WTC11 (cell line): ENCODE measurements at regions not wholly inside any gene's neighbourhood (a gene's known extent, or its start where the extent isn't known, plus 50 kb on each side); places are given as distances from the start of the nearest gene placed in this dataset.

Source experiments
- ATAC-seq: fragments of 200-7000 bp; cut with Tn5 transposase; 2 replicates; pipeline ENCODE4 v1.10.0; 2021; ENCODE audit warnings: mild to moderate bottlenecking, moderate library complexity
- CTCF ChIA-PET: fragments of 300-600 bp; sonication (Branson Sonifier 250); formaldehyde crosslinking; loops from one replicate; lab custom pipeline; 2021; ENCODE audit warnings: antibody characterized with exemption; lab: Charles Lee
- POLR2A ChIA-PET: fragments of 350-600 bp; sonication (Branson Sonifier 250); formaldehyde crosslinking; loops from one replicate; lab custom pipeline; 2021; ENCODE audit warnings: antibody characterized with exemption; lab: Charles Lee
- DNase-seq: peaks from one replicate; pipeline ENCODE4 v3.0.0; 2021; ENCODE audit warnings: low spot score
- H3K27ac Mint-ChIP-seq: 2 replicates; pipeline ENCODE4 v1.8.0; 2021; ENCODE audit warnings: mixed read lengths
- H3K27me3 Mint-ChIP-seq: 2 replicates; pipeline ENCODE4 v1.8.0; 2021; ENCODE audit warnings: low read depth, mild to moderate bottlenecking, moderate library complexity, mixed read lengths
- H3K36me3 Mint-ChIP-seq: 2 replicates; pipeline ENCODE4 v1.8.0; 2021; ENCODE audit warnings: mixed read lengths
- H3K4me1 Mint-ChIP-seq: 2 replicates; pipeline ENCODE4 v1.8.0; 2022; ENCODE audit warnings: mixed read lengths
- H3K4me3 Mint-ChIP-seq: 2 replicates; pipeline ENCODE4 v1.8.0; 2021; ENCODE audit warnings: mild to moderate bottlenecking, moderate library complexity, mixed read lengths
- H3K9me3 Mint-ChIP-seq: 2 replicates; pipeline ENCODE4 v1.8.0; 2021; ENCODE audit warnings: mixed read lengths
- CTCF ChIP-seq: fragments of 200-600 bp; IDR thresholded peaks from 2 replicates; pipeline ENCODE4 v1.8.0; 2022; ENCODE audit warnings: antibody characterized with exemption
- E2F4 ChIP-seq: sonication (generic); formaldehyde crosslinking; IDR thresholded peaks from 2 replicates; pipeline ENCODE4 v1.8.1; 2022; ENCODE audit warnings: low read depth, mild to moderate bottlenecking, moderate library complexity, missing genetic modification reagents, borderline replicate concordance
- ELF4 ChIP-seq: sonication (generic); formaldehyde crosslinking; IDR thresholded peaks from 2 replicates; pipeline ENCODE4 v1.8.1; 2022; ENCODE audit warnings: low read depth, mild to moderate bottlenecking, moderate library complexity, missing genetic modification reagents
- ETV6 ChIP-seq: sonication (generic); formaldehyde crosslinking; IDR thresholded peaks from 2 replicates; pipeline ENCODE4 v1.8.1; 2022; ENCODE audit warnings: mild to moderate bottlenecking, missing genetic modification reagents
- FOXJ3 ChIP-seq: sonication (generic); formaldehyde crosslinking; IDR thresholded peaks from 2 replicates; pipeline ENCODE4 v1.9.0; 2021; ENCODE audit warnings: missing genetic modification reagents, mild to moderate bottlenecking, borderline replicate concordance
- MYBL2 ChIP-seq: sonication (generic); formaldehyde crosslinking; IDR thresholded peaks from 2 replicates; pipeline ENCODE4 v1.8.1; 2023; ENCODE audit warnings: mild to moderate bottlenecking, moderate library complexity, missing genetic modification reagents
- NFE2L1 ChIP-seq: sonication (generic); formaldehyde crosslinking; IDR thresholded peaks from 2 replicates; pipeline ENCODE4 v1.8.1; 2023; ENCODE audit warnings: missing genetic modification reagents
- NR3C1 ChIP-seq: sonication (generic); formaldehyde crosslinking; conservative IDR thresholded peaks from 2 replicates; pipeline ENCODE4 v1.8.1; 2023; ENCODE audit warnings: low read depth, mild to moderate bottlenecking, missing genetic modification reagents
- PRRX2 ChIP-seq: fragments of 250-450 bp; sonication (Bioruptor Pico); IDR thresholded peaks from 2 replicates; pipeline ENCODE4 v1.8.0; 2021; ENCODE audit warnings: mild to moderate bottlenecking
- RELA ChIP-seq: sonication (generic); formaldehyde crosslinking; IDR thresholded peaks from 2 replicates; pipeline ENCODE4 v1.8.1; 2022; ENCODE audit warnings: missing genetic modification reagents, mild to moderate bottlenecking, borderline replicate concordance
- TP53 ChIP-seq: sonication (generic); formaldehyde crosslinking; IDR thresholded peaks from 2 replicates; pipeline ENCODE4 v1.8.1; 2023; ENCODE audit warnings: mild to moderate bottlenecking, missing genetic modification reagents
- ZBTB21 ChIP-seq: sonication (generic); formaldehyde crosslinking; IDR thresholded peaks from 2 replicates; pipeline ENCODE4 v1.8.1; 2023; ENCODE audit warnings: mild to moderate bottlenecking, missing genetic modification reagents, borderline replicate concordance
- ZNF138 ChIP-seq: sonication (generic); formaldehyde crosslinking; conservative IDR thresholded peaks from 2 replicates; pipeline ENCODE4 v1.8.1; 2022; ENCODE audit warnings: mild to moderate bottlenecking, moderate library complexity, missing genetic modification reagents
- ZNF219 ChIP-seq: sonication (generic); formaldehyde crosslinking; IDR thresholded peaks from 2 replicates; pipeline ENCODE4 v1.8.0; 2023; ENCODE audit warnings: missing genetic modification reagents, mild to moderate bottlenecking, borderline replicate concordance
- ZNF232 ChIP-seq: sonication (generic); formaldehyde crosslinking; IDR thresholded peaks from 2 replicates; pipeline ENCODE4 v1.8.0; 2022; ENCODE audit warnings: mild to moderate bottlenecking, missing genetic modification reagents
- ZNF263 ChIP-seq: sonication (generic); formaldehyde crosslinking; IDR thresholded peaks from 2 replicates; pipeline ENCODE4 v1.8.1; 2022; ENCODE audit warnings: low read depth, mild to moderate bottlenecking, moderate library complexity, missing genetic modification reagents
- TF ChIP-seq, protein P1 (sequence below): sonication (generic); formaldehyde crosslinking; IDR thresholded peaks from 2 replicates; pipeline ENCODE4 v1.8.0; 2022; ENCODE audit warnings: mild to moderate bottlenecking, missing genetic modification reagents
- TF ChIP-seq, protein P2 (sequence below): sonication (generic); formaldehyde crosslinking; IDR thresholded peaks from 2 replicates; pipeline ENCODE4 v1.8.1; 2023; ENCODE audit warnings: mild to moderate bottlenecking, missing genetic modification reagents
- TF ChIP-seq, protein P3 (sequence below): sonication (generic); formaldehyde crosslinking; IDR thresholded peaks from 2 replicates; pipeline ENCODE4 v1.8.0; 2022; ENCODE audit warnings: mild to moderate bottlenecking, missing genetic modification reagents
- TF ChIP-seq, protein P4 (sequence below): sonication (generic); formaldehyde crosslinking; IDR thresholded peaks from 2 replicates; pipeline ENCODE4 v1.8.1; 2022; ENCODE audit warnings: mild to moderate bottlenecking, missing genetic modification reagents, moderate library complexity, borderline replicate concordance
- TF ChIP-seq, protein P5 (sequence below): sonication (generic); formaldehyde crosslinking; IDR thresholded peaks from 2 replicates; pipeline ENCODE4 v1.8.1; 2022; ENCODE audit warnings: mild to moderate bottlenecking, moderate library complexity, missing genetic modification reagents
- TF ChIP-seq, protein P6 (sequence below): sonication (generic); formaldehyde crosslinking; conservative IDR thresholded peaks from 2 replicates; pipeline ENCODE4 v1.8.1; 2023; ENCODE audit warnings: mild to moderate bottlenecking, low read depth, missing genetic modification reagents, moderate library complexity

GRCh38 chr18:67636597-67637385, 120.3 kb upstream of the DSEL start:
- ATAC-seq (peak; percentile 57), DNase-seq (peak; percentile 9)
- Mint-ChIP-seq H3K36me3 (peaks cover 3% of the 10 kb centered on the region; the same call in 1 of the 2 replicates), H3K27me3 (no peaks in the 10 kb centered on the region), H3K4me1 (peaks cover 73% of the 10 kb centered on the region), H3K4me3 (no peak overlapping the region), H3K27ac (0 out of 2 replicates have a peak overlapping the region, but pooled peaks have one; percentile 38), H3K9me3 (no peaks in the 10 kb centered on the region)
- no peak for TF ChIP-seq ETV6 (CRISPR knock-in tag)
- TF ChIP-seq ZNF263 (CRISPR knock-in tag): no peak
- TF ChIP-seq, protein P1, sequence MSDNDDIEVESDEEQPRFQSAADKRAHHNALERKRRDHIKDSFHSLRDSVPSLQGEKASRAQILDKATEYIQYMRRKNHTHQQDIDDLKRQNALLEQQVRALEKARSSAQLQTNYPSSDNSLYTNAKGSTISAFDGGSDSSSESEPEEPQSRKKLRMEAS: 0 out of 2 replicates have a peak, but pooled peaks have one; percentile 36
- no peak for TF ChIP-seq CTCF
- no peak for TF ChIP-seq NR3C1 (CRISPR knock-in tag)
- CTCF ChIA-PET: no interaction called here
- POLR2A ChIA-PET: no interaction called here

GRCh38 chr18:67634631-67635338, 118.3 kb upstream of the DSEL start:
- POLR2A ChIA-PET: no interaction called here
- TF ChIP-seq ZNF138 (CRISPR knock-in tag) (no peak), MYBL2 (CRISPR knock-in tag) (no peak), TP53 (CRISPR knock-in tag) (no peak), NFE2L1 (CRISPR knock-in tag) (no peak), PRRX2 (CRISPR knock-in tag) (no peak), FOXJ3 (no peak), RELA (CRISPR knock-in tag) (no peak), ZNF232 (CRISPR knock-in tag) (no peak), ZBTB21 (CRISPR knock-in tag) (no peak), ZNF263 (CRISPR knock-in tag) (no peak), ELF4 (CRISPR knock-in tag) (no peak), NR3C1 (CRISPR knock-in tag) (no peak), ZNF219 (CRISPR knock-in tag) (no peak), E2F4 (CRISPR knock-in tag) (no peak)
- TF ChIP-seq, protein P2, sequence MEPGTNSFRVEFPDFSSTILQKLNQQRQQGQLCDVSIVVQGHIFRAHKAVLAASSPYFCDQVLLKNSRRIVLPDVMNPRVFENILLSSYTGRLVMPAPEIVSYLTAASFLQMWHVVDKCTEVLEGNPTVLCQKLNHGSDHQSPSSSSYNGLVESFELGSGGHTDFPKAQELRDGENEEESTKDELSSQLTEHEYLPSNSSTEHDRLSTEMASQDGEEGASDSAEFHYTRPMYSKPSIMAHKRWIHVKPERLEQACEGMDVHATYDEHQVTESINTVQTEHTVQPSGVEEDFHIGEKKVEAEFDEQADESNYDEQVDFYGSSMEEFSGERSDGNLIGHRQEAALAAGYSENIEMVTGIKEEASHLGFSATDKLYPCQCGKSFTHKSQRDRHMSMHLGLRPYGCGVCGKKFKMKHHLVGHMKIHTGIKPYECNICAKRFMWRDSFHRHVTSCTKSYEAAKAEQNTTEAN (CRISPR knock-in tag): no peak
- TF ChIP-seq, protein P3, sequence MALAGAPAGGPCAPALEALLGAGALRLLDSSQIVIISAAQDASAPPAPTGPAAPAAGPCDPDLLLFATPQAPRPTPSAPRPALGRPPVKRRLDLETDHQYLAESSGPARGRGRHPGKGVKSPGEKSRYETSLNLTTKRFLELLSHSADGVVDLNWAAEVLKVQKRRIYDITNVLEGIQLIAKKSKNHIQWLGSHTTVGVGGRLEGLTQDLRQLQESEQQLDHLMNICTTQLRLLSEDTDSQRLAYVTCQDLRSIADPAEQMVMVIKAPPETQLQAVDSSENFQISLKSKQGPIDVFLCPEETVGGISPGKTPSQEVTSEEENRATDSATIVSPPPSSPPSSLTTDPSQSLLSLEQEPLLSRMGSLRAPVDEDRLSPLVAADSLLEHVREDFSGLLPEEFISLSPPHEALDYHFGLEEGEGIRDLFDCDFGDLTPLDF: no peak
- TF ChIP-seq, protein P4, sequence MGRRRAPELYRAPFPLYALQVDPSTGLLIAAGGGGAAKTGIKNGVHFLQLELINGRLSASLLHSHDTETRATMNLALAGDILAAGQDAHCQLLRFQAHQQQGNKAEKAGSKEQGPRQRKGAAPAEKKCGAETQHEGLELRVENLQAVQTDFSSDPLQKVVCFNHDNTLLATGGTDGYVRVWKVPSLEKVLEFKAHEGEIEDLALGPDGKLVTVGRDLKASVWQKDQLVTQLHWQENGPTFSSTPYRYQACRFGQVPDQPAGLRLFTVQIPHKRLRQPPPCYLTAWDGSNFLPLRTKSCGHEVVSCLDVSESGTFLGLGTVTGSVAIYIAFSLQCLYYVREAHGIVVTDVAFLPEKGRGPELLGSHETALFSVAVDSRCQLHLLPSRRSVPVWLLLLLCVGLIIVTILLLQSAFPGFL: no peak
- TF ChIP-seq, protein P5, sequence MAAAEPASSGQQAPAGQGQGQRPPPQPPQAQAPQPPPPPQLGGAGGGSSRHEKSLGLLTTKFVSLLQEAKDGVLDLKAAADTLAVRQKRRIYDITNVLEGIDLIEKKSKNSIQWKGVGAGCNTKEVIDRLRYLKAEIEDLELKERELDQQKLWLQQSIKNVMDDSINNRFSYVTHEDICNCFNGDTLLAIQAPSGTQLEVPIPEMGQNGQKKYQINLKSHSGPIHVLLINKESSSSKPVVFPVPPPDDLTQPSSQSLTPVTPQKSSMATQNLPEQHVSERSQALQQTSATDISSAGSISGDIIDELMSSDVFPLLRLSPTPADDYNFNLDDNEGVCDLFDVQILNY (CRISPR knock-in tag): no peak
- TF ChIP-seq, protein P6, sequence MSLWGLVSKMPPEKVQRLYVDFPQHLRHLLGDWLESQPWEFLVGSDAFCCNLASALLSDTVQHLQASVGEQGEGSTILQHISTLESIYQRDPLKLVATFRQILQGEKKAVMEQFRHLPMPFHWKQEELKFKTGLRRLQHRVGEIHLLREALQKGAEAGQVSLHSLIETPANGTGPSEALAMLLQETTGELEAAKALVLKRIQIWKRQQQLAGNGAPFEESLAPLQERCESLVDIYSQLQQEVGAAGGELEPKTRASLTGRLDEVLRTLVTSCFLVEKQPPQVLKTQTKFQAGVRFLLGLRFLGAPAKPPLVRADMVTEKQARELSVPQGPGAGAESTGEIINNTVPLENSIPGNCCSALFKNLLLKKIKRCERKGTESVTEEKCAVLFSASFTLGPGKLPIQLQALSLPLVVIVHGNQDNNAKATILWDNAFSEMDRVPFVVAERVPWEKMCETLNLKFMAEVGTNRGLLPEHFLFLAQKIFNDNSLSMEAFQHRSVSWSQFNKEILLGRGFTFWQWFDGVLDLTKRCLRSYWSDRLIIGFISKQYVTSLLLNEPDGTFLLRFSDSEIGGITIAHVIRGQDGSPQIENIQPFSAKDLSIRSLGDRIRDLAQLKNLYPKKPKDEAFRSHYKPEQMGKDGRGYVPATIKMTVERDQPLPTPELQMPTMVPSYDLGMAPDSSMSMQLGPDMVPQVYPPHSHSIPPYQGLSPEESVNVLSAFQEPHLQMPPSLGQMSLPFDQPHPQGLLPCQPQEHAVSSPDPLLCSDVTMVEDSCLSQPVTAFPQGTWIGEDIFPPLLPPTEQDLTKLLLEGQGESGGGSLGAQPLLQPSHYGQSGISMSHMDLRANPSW (CRISPR knock-in tag): no peak
- TF ChIP-seq, all 79 proteins: peak for 0
- ATAC-seq (peak; percentile 89), DNase-seq (peak; percentile 16)
- peak overlapping the region; percentile 25 for H3K27ac Mint-ChIP-seq
- H3K27me3 Mint-ChIP-seq: no peaks in the 10 kb centered on the region
- H3K4me3 Mint-ChIP-seq: peak overlapping the region; percentile 44
- H3K36me3 Mint-ChIP-seq: peaks cover 3% of the 10 kb centered on the region; the same call in 1 of the 2 replicates
- CTCF ChIA-PET: interaction anchor here (2.5 kb wide), 1 partner anchor 118 kb away, joined by 8 read pairs; the partner anchor contains the start of gene DSEL
- no peaks in the 10 kb centered on the region for H3K9me3 Mint-ChIP-seq
- H3K4me1 Mint-ChIP-seq: peaks cover 81% of the 10 kb centered on the region
